Gastroesophageal sphincter (tissue), 4 donors: ENCODE measurements at regions not wholly inside any gene's neighbourhood (a gene's known extent, or its start where the extent isn't known, plus 50 kb on each side); places are given as distances from the start of the nearest gene placed in this dataset.

Experiments used
- ATAC-seq: fragments of 150-250 bp; one replicate; pipeline ENCODE4 v1.9.1; 2016; ENCODE audit warnings: mild to moderate bottlenecking, moderate library complexity
- H3K27ac ChIP-seq, 4 donors: fragments of 200-600 bp; sonication (generic) in 3 of 4; 1 replicate in 3 of 4; 2 replicates in 1 of 4; pipeline ENCODE4 v1.5.1; 2016 to 2019
- H3K27me3 ChIP-seq: fragments of 200-600 bp; sonication (generic); one replicate; pipeline ENCODE4 v1.5.1; 2019
- H3K36me3 ChIP-seq, 2 donors: fragments of 200-600 bp; sonication (generic); one replicate each; pipeline ENCODE4 v1.5.1; 2019; ENCODE audit warnings: control low read depth in 1 of 2
- H3K4me1 ChIP-seq, 3 donors: fragments of 200-600 bp; sonication (generic); 1 replicate in 2 of 3; 2 replicates in 1 of 3; pipeline ENCODE4 v1.5.1; 2016 to 2019; ENCODE audit warnings: control low read depth in 2 of 3
- H3K4me3 ChIP-seq, 2 donors: fragments of 200-600 bp; sonication (generic); one replicate each; pipeline ENCODE4 v1.5.1; 2019; ENCODE audit warnings: mild to moderate bottlenecking in 1 of 2, moderate library complexity in 1 of 2
- H3K9me3 ChIP-seq, 3 donors: fragments of 200-600 bp; sonication (generic); one replicate each; pipeline ENCODE4 v1.5.1; 2017 to 2019; ENCODE audit warnings: control low read depth in 2 of 3
- CTCF ChIP-seq, 4 experiments: fragments of 200-600 bp in 2 of 4; fragments of 450-650 bp in 2 of 4; sonication (generic) in 1 of 4; IDR thresholded peaks; one replicate each; pipeline ENCODE4 v1.5.1; 2017 to 2019; ENCODE audit warnings: antibody characterized with exemption in 4 of 4, mild to moderate bottlenecking in 2 of 4, moderate library complexity in 2 of 4
- EP300 ChIP-seq: sonication (generic); formaldehyde crosslinking; IDR thresholded peaks from one replicate; pipeline ENCODE4 v1.6.1; 2017; ENCODE audit warnings: antibody characterized with exemption, mild to moderate bottlenecking
- POLR2A ChIP-seq, 2 donors: fragments of 450-650 bp; IDR thresholded peaks; one replicate each; pipeline ENCODE4 v1.6.1; 2017; ENCODE audit warnings: antibody characterized with exemption in 2 of 2, mild to moderate bottlenecking in 2 of 2, moderate library complexity in 1 of 2
- POLR2AphosphoS5 ChIP-seq: sonication (generic); formaldehyde crosslinking; IDR thresholded peaks from one replicate; pipeline ENCODE4 v1.6.1; 2017; ENCODE audit warnings: antibody characterized with exemption
- WGBS, 2 donors: methylation state at CpG; one replicate each; pipeline ENCODE4 v1.1.5; 2018; ENCODE audit warnings: low coverage in 1 of 2; 5-methylcytosine and 5-hydroxymethylcytosine counted together

GRCh38 chr5:29023541-29023940, 1985.2 kb upstream of the CDH9 start:
- Histone ChIP-seq H3K27ac (no peak overlapping the region), H3K4me1 (no peaks in the 10 kb centered on the region), H3K36me3 (no peaks in the 10 kb centered on the region), H3K27me3 (no peaks in the 10 kb centered on the region), H3K4me3 (no peak overlapping the region), H3K9me3 (no peaks in the 10 kb centered on the region)
- 50 to 86% methylated on average over 1 to 2 of the region's 2 CpGs for WGBS, 2 donors
- TF ChIP-seq EP300 (no peak), CTCF (IDR thresholded peaks at IDR 0.05) (no peak), POLR2AphosphoS5 (no peak), POLR2A (IDR thresholded peaks at IDR 0.05) (no peak)
- ATAC-seq, result no peak

GRCh38 chr5:29017501-29017900, 1979.1 kb upstream of the CDH9 start:
- no peak for ATAC-seq
- no peaks in the 10 kb centered on the region for H3K4me1 ChIP-seq

GRCh38 chr5:29016067-29016466, 1977.7 kb upstream of the CDH9 start:
- no peak overlapping the region for H3K27ac ChIP-seq
- no peaks in the 10 kb centered on the region for H3K36me3 ChIP-seq
- TF ChIP-seq POLR2AphosphoS5 (no peak), POLR2A (IDR thresholded peaks at IDR 0.05) (no peak), CTCF (IDR thresholded peaks at IDR 0.05) (no peak), EP300 (no peak)
- no peaks in the 10 kb centered on the region for H3K9me3 ChIP-seq
- no peak for ATAC-seq
- no peak overlapping the region for H3K4me3 ChIP-seq
- WGBS, 2 donors, result 74 to 78% methylated on average over 4 of the region's 4 CpGs
- H3K4me1 ChIP-seq, result no peaks in the 10 kb centered on the region
- no peaks in the 10 kb centered on the region for H3K27me3 ChIP-seq

More at GRCh38 chr5:29017501-29017900, 1979.1 kb upstream of the CDH9 start:
- Histone ChIP-seq H3K36me3 (no peaks in the 10 kb centered on the region), H3K9me3 (no peaks in the 10 kb centered on the region), H3K4me3 (no peak overlapping the region), H3K27me3 (no peaks in the 10 kb centered on the region), H3K27ac (no peak overlapping the region)
- WGBS, 2 donors, result 78 to 85% methylated on average over 3 of the region's 3 CpGs
- TF ChIP-seq EP300 (no peak), CTCF (IDR thresholded peaks at IDR 0.05) (no peak), POLR2AphosphoS5 (no peak), POLR2A (IDR thresholded peaks at IDR 0.05) (no peak)

GRCh38 chr5:29015523-29015922, 1977.1 kb upstream of the CDH9 start:
- TF ChIP-seq EP300 (no peak), POLR2AphosphoS5 (no peak), POLR2A (IDR thresholded peaks at IDR 0.05) (no peak), CTCF (IDR thresholded peaks at IDR 0.05) (no peak)

GRCh38 chr5:29005386-29005785, 1967.0 kb upstream of the CDH9 start:
- H3K36me3 ChIP-seq, result no peaks in the 10 kb centered on the region
- no peaks in the 10 kb centered on the region for H3K27me3 ChIP-seq
- no peak for ATAC-seq
- WGBS, 2 donors, result 41 to 45% methylated on average over 3 of the region's 3 CpGs
- TF ChIP-seq POLR2AphosphoS5, result no peak
- no peak for TF ChIP-seq CTCF (IDR thresholded peaks at IDR 0.05)
- no peak for TF ChIP-seq POLR2A (IDR thresholded peaks at IDR 0.05)
- no peak for TF ChIP-seq EP300
- no peaks in the 10 kb centered on the region for H3K9me3 ChIP-seq
- H3K27ac ChIP-seq, result no peak overlapping the region
- no peaks in the 10 kb centered on the region for H3K4me1 ChIP-seq
- H3K4me3 ChIP-seq, result no peak overlapping the region

More at GRCh38 chr5:29015523-29015922, 1977.1 kb upstream of the CDH9 start:
- no peak overlapping the region for H3K4me3 ChIP-seq
- H3K27me3 ChIP-seq, result no peaks in the 10 kb centered on the region
- H3K4me1 ChIP-seq, result no peaks in the 10 kb centered on the region
- no peak overlapping the region for H3K27ac ChIP-seq
- no peak for ATAC-seq
- H3K9me3 ChIP-seq, result no peaks in the 10 kb centered on the region
- H3K36me3 ChIP-seq, result no peaks in the 10 kb centered on the region
- WGBS, 2 donors, result 82 to 100% methylated on average over 2 of the region's 2 CpGs
